SW480 (cell line): ENCODE measurements at regions not wholly inside any gene's neighbourhood (a gene's known extent, or its start where the extent isn't known, plus 50 kb on each side); places are given as distances from the start of the nearest gene placed in this dataset.
"Not testable (repeated sequence)": the region's sequence is repeated elsewhere in the genome, so short reads cannot be mapped to it uniquely, and the experiment has no call there.

Experiments
- DNase-seq: peaks from one replicate; pipeline ENCODE4 v3.0.0-alpha.2; 2016; ENCODE audit warnings: low spot score

DNA sequence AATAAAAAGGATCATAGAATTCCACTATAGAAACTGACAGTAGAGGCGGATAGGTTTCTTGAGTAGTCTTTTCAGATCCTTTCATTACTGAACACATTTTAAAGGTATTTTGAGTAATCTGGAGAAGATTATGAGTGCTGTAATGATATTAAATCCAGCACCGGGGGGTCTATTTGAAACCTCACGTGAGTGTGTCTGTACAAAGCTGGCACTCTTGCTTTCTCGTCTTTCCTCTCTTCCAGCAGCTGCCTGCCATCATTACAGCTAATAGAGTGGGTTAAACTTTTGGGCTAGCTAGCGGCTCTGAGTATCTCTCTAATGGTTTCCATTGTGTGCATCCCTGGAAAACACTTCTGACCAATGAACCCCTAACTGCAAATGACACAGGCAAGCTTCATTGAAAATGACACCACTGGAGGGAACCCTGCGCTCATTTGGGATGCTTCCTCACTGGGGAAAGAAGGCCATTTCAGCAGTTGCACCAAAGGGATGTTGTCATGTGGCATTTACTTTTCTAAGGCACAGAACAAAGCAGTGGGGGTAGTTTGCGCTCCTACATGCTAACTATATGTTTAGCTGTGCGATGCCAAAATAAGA lies 101.0 kb downstream of the HRH4 start:
- DNase-seq: no peak

DNA sequence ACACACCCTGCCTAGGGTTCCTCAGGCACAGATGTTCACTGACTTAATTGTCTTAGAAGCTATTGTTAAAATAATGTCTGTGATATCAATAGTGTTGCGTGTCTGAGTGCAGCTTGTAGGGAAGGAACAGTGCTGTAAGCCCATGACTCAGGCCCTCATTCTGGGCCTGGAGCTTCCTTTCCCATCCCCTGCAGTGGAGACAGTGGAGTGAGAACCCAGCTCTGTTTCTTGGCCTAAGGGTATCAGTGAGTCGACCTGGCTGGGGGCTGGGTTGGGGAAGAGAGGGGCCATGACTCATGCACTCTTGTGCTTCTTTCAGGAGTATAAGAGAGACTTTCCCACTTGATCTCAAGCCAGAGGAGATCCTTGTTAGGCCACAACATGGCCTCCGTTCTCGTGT lies 106.8 kb downstream of the HRH4 start:
- DNase-seq: no peak

DNA sequence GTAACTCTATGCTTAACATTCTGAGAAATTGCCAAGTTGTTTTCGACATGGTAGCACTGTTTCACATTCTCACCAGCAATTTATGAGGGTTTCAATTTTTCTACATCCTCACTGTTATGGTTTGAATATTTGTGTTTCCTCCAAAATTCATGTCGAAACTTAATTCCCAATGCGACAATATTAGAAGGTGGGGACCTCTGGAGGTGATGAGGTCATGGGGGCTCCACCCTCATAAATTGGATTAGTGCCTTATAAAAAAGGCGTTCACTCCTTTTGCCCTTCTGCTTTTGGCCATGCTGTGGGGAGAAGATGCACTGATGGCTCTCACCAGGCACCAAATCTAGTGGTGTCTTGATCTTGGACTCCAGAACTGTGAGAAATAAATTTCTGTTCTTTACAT lies 110.3 kb downstream of the HRH4 start:
- DNase-seq: no peak

DNA sequence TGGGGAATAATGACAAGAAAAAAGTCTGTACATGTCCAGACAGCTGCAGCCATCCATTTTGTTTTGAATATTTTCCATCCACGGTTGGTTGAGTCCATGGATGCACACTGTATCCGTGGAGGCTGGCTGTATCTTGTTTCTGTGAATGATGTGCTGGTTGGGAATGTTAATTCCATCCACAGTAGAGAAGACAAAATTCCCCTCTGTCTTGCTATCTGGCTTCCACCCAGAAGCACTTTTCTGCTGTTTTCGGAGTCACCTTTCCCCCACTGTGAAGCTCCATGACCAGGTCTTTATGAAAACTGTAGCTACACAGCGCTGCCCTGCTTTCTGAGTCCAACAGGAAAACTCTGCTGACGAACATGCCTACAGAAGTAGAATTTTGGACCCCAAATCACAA lies 122.3 kb downstream of the HRH4 start:
- no peak for DNase-seq

DNA sequence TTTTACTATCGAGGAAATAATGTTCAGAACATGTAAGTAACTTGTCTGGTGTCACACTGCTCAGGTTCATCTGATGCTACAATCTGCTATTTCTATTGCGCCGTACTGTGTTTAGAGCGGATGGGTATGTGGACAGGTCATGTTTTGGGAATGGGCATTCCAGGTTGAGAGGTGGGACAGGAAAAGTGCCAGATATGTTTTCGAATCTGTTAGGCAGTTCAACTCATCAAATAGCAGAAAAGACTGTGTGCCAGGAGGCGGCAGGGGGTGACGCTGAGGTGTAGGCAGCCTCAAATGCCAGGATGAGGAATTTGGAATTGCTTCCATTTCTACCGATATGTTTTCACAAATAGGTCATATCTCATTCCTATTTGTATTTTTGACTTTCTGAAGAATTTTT lies 123.8 kb downstream of the HRH4 start:
- DNase-seq: no peak

DNA sequence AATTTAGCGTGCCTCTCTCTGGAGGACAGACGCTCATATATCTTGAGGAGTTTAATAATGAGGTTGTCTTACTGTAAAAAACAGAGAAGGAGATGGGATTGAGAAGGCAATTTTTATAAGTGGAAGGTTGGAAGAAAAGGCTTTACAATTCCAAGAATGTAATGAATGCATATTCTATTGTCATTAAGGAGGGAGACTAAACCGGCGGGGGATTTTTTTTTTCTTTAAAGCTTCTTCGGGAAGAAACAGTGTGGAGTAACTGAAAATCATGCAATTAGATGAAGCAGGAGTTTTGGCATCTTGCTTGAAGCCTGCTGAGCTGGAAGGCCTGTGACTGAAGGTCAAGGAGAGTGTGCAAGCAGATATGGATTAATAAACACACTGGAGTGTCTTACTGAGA lies 124.4 kb downstream of the HRH4 start:
- no peak for DNase-seq

DNA sequence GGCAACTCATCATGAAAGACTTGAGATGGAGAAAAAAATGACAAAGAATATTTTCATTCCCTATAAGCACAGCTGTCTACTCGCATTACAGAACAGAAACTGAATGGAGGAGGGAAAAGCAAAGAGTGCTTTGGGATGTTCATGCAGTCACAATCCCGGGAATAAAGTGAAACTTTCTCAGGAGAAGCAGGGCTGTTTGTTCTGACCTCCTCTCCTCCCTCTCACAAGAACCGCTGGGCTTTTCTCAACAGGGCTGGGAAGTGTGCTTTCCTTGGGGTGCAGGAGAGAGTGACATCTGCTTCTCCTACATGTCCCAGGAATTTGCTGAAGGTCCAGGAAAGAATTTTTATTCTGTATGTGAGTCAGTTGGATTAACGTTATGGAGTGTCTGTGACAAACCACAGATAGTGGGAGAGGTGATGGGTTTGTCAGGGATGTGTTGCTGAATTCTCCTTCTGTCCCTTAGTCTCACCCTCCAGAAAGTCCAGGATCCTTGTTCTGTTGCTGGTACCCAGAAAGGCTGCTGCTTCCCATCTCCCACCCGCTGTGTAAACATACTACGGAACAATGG lies 125.6 kb downstream of the HRH4 start:
- DNase-seq: no peak

DNA sequence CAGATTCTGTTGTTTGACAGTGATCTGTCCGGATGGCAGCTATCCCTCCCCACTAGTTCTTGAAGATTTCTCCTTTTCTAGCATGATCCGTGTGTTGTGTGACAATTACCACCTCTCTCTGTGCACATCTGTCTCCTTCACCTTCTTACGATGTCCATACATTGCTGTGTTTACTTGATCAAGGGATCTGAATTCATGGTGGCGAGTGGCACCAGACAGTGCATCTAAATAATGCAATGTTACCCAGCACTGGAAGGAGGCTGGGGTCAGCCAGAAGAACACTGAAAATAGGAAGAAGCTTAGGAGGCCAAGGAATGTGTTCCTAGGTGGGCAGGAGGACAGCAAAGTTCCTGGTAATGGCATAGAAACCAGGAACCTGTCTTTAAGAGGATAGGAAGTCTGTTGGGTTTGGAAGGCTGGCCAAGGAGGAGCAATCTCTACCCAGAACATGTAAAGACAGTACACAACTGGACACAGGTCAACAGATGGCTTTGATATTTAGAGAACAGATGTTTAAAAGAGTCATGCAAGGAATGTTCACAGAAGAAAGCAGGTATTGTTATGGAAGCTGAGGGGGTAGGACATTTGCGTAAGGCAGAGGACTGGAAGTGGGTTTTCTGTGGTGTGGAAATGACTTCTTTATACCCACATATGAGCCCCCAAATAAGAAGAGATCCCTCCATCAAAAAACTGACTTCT lies 126.4 kb downstream of the HRH4 start:
- DNase-seq: peak; percentile 33

DNA sequence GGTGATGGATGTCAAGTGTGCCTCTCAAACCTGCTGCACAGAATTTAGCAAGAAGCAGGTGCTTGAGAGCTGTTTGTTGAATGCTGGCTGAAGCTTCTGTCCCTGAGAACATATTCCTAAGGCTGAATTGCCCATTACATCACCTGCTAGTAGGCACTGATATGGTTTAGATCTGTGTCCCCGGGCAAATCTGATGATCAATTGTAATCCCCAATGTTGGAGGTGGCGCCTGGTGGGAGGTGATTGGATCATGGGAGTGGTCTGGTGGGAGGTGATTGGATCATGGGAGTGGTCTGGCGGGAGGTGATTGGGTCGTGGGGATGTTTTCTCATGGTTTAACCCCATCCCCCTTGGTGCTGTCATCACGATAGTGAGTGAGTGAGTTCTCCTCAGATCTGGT lies 128.0 kb downstream of the HRH4 start:
- no peak for DNase-seq

DNA sequence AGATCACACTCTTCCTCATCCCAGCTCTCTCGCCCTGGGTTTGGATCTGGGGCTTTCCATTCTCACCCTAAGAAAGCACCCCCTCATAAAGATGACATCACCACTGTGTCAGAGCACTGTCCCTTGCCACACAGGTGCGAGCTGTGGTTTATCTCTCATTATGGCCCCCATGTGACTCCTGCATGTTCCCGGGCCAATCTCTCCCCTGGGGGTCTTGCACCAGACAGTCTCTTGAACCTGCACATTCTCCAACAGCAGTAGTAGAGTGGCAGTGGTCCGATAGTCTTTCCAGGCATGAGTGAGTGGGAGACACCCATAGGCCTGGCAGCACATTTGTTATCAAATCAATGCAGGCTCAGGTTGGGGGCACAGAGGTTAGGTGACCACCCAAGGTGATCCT lies 130.5 kb downstream of the HRH4 start:
- DNase-seq: no peak

DNA sequence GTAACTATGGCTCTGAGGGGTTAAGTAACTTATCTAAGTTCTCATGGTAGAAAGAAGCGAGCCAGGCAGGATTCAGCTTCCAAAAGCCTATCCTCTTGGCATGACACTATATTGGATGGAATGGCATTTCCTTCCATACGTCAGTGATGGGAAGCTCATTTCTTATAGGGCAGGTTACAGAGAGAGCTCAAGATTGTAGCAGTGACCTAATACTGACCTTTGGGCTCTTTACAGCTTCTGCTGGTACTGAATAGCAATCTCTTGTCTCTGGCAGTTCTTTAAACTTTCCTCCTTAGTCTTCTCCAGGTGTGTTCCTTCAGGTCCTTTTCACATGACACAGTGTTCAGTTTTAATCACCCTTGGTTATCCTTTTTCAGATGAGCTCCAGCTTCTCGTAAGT lies 133.0 kb downstream of the HRH4 start:
- DNase-seq: no peak

DNA sequence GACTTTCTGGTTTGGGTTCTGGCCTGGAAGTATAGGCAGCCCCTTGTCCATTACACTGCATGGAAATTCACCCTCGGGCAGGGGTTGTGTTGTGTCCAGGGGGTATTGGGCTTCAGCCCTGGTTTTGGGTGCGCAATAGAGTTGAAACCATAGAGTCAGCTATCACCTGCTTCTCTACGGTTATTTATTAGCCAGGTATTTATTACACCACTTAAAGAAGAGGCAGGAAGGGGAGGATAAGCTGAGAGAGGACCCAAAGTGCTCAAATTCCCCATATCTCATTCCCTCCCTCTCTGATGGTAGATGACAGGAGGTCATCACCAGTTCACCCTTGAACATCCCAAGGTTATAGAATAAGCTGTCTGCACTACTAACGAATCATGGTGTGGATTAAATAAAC lies 133.4 kb downstream of the HRH4 start:
- no peak for DNase-seq

DNA sequence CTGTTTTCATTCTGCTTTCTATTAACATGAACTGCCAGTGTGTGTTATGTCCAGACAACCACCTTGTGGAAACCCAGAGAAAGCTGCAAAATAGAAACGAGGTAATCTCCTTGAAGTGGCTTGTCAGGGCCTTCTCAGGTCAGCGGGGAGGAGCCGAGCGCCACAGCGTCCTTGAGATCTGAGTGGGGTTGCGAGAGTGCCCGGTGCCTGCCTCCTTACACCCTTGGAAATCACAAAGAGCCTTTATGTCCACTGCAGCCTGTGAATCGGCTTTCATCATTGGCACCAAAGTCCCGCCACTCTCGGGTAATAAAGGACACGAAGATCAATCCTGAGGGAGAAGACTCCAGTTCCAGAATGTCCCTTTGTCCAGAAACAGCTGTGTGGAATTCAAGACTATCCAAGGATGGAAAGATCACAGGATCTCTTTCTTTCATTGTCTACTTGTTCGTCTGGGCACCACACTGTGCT lies 135.2 kb downstream of the HRH4 start:
- DNase-seq: no peak

DNA sequence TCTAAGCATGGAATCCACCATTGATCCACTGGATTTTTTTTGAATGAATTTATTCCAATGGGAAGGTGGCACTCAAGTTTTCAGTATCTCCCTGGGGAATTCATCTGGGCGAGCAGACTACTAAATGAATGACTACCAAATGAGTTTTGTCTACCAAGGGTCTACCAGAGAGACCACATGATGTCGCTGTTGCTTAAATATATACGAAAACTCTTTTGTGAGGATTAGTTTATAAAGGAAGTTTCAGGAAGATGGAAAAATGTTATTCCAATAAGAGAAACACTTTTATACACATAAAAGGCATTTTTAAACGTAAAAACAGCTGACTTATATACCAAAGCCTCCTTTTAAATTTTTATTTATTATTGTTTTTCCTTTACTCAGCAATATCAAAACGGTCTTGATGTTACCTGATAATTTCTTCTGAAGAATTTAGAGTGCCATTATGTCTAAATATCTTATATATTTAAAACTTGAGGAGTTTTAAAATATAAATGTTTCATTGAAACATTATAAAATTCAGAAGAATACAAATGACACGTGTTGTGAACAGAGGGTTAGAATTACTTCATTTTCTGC lies 139.7 kb downstream of the HRH4 start:
- peak; percentile 67 for DNase-seq

DNA sequence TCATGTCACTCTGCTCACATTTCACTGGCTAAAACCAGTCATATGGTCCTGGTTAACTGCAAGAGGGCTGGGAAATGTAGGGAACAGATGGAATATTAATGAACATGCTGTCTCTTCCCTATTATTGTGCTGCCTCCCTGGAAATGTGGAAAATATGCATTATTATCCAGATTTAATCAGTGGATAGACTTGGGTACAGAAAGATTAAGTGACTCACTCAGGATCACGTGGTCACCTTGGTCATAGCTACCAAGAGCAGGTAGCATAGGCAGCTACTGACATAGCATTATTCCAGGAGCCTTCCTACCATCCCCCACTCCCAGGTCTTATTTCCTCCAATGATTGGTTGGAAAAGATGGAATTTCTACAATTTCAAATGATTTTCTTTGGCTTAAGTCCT lies 141.1 kb downstream of the HRH4 start:
- DNase-seq: peak; percentile 69

DNA sequence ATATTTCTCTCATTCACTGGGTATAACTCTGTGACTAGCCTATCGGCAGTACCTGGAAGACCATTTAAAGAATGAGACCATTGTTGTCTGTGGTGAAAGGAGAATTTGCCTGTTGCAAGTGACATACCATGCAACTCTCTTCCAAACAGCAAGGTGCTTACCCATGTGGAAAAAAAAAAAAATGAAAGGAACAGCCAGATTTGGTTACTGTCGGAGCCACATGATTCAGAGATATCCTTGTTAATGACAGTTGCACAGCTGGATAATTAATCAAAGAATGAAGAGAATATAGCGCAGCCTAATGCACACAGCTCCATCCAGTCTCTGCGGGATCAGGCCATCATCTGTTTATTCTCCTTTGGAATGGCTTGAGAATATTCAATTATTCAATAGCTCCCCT lies 141.8 kb downstream of the HRH4 start:
- peak; percentile 83 for DNase-seq

DNA sequence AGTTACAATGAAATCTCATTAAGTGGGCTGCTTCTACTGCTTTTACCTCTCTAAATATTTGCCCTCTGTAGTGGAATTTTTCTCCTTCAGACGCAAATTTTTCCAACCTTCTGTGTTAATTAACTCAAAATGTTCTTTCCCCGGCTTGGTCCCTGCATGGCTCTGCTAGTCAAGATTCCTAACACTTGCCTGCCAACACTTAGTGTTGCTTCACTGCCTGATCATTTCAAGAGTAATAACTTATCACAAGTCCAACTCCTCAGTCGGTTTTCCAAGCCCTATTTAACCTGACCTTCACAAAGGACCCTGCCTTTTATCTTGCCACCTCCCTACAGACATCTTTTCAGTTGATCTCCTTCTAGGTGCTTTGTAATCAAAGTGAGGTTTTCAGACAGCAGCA lies 142.7 kb downstream of the HRH4 start:
- no peak for DNase-seq

DNA sequence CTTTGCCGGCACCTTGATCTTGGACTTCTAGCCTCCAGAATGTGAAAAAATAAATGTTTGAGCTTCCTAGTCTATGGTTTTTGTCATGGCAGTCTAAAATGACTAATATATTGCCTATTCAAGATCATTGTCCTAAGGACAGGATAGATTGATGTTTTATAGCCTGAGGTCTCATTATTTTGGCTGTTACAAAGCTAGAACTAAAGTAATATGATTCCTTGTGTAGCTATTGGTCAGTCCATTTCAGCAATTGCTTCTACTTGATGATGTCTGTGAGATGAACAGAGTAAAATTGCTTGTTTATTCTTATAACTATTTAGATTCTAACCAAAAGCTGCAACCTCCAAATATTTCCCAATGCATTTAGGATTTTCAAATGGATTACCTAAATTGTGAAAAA lies 145.0 kb downstream of the HRH4 start:
- DNase-seq: no peak

DNA sequence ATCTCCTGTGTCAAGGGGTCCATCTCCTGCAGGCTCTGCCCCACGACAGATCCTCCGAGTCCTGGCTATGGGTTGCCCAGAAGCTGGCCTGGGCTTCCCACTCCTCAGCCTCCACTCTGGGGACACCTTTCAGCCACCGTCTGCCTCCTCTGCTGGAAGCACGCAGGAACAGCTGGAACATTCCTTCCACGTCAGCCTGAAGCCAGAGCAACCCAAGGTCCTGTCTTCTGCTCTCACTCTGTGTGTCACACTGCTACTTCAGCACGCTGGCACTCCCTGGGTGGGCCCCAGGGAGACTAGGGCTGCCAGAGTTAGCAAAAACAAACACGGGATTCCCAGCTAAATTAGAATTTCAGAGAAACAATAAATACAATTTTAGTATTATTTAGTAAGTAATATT lies 148.8 kb downstream of the HRH4 start:
- no peak for DNase-seq

DNA sequence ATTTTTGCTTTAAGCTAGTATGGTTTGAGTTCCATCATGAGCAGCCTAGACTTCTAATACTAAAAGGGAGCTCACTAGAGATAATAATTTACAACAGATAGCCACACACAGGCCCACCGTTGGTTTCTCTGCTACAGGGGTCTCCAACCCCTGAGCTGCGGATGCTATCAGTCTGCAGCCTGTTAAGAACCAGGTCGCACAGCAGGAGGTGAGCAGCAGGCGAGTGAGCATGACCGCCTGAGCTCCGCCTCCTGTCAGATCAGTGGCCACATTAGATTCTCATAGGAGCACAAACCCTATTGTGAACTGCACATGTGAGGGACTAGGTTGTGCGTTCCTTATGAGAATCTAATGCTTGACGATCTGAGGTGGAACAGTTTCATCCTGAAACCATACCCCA lies 150.6 kb downstream of the HRH4 start:
- DNase-seq: no peak

DNA sequence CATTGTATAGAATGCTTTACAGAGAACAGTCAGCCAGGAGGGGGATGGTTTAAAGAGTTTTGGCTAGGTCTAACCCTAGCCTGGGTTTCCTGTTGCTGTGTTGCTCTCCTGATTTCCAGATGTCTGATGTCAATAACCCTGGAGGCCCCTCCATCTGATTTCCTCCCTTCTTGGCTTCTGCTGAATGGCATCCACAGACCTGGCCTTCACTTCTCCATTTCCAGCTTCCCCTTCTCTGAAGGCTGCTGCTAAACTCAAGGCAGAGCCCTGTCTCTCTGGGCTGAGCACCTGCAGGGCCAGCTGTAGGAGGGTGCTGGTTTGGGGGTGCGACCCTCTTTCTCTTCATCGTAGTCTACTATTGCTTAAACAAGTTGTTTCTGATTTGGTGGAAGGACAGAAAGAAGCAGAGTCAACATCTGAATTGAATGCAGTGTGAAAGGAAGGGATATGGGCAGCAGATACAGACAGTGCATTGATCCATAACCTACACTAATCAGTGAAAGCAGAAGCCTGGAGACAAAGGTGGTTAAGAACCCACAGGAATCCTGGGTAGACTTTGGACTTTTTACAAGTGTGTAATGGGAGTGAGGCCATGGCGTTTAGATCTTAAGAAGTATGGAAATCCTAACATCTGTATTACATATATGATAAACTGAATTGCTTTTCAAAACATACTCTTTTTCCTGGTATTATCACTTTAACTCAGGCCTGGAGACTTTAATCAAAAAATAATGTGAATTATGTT lies 153.6 kb downstream of the HRH4 start:
- DNase-seq: no peak

DNA sequence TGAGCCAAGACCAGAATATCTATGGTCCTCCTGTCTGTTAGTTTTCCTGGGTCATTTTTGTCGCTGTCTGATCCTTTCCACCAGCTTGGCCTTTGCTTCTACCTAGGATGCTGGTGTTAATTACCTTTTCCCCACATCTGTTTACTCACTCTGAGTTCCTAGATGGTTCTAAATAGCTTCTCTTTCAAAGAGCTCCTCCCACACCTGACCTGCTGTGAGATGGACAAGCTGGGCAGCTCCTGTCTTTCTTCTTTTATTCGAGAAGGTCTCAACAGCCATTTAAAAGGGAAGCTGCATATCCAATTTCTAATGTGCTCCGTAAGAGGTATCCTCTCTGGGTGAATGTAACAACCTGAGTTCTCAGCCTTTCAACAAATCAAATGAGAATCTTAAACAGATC lies 156.2 kb downstream of the HRH4 start:
- no peak for DNase-seq

DNA sequence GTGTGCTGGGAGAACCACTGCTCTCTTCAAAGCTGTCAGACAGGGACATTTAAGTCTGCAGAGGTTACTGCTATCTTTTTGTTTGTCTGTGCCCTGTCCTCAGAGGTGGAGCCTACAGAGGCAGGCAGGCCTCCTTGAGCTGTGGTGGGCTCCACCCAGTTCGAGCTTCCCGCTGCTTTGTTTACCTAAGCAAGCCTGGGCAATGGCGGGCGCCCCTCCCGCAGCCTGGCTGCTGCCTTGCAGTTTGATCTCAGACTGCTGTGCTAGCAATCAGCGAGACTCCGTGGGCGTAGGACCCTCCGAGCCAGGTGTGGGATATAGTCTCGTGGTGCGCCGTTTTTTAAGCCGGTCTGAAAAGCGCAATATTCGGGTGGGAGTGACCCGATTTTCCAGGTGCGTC lies 164.0 kb downstream of the HRH4 start:
- DNase-seq: not testable (repeated sequence)
